HG02943 (cell line): ENCODE measurements at regions not wholly inside any gene's neighbourhood (a gene's known extent, or its start where the extent isn't known, plus 50 kb on each side); places are given as distances from the start of the nearest gene placed in this dataset.
"Not testable (repeated sequence)": the region's sequence is repeated elsewhere in the genome, so short reads cannot be mapped to it uniquely, and the experiment has no call there.

Experiments
- ATAC-seq: cut with Tn5 transposase; IDR thresholded peaks from one replicate; pipeline ENCODE4 v1.9.1; 2021; ENCODE audit warnings: mild to moderate bottlenecking, low read depth, moderate library complexity; ENCODE audit not compliant: unreplicated experiment

- not testable (repeated sequence) for ATAC-seq
These were observed 135.2 kb downstream of the FAM72B start for GRCh38 chr1:121048769-121049443.

GRCh38 chr1:121050097-121050496, 134.0 kb downstream of the FAM72B start:
- ATAC-seq: not testable (repeated sequence)

GRCh38 chr1:121051161-121051790, 132.9 kb downstream of the FAM72B start:
- ATAC-seq: not testable (repeated sequence)

GRCh38 chr1:121052081-121052660, 132.0 kb downstream of the FAM72B start:
- ATAC-seq: not testable (repeated sequence)

GRCh38 chr1:121054928-121055327, 129.2 kb downstream of the FAM72B start:
- ATAC-seq: not testable (repeated sequence)

- ATAC-seq: not testable (repeated sequence)
These were observed 117.2 kb downstream of the FAM72B start for GRCh38 chr1:121066925-121067324.

GRCh38 chr1:121068738-121069499, 115.2 kb downstream of the FAM72B start:
- not testable (repeated sequence) for ATAC-seq

- ATAC-seq: not testable (repeated sequence)
These were observed 110.3 kb downstream of the FAM72B start for GRCh38 chr1:121073852-121074251.

- not testable (repeated sequence) for ATAC-seq
These were observed 108.8 kb downstream of the FAM72B start for GRCh38 chr1:121075254-121075805.

GRCh38 chr1:121076674-121077073, 107.5 kb downstream of the FAM72B start:
- ATAC-seq: not testable (repeated sequence)

- not testable (repeated sequence) for ATAC-seq
These were observed 104.5 kb downstream of the FAM72B start for GRCh38 chr1:121079655-121080054.

- not testable (repeated sequence) for ATAC-seq
These were observed 103.8 kb downstream of the FAM72B start for GRCh38 chr1:121080197-121080903.

- ATAC-seq: not testable (repeated sequence)
These were observed 103.3 kb downstream of the FAM72B start for GRCh38 chr1:121080904-121081264.

GRCh38 chr1:121081625-121082199, 102.4 kb downstream of the FAM72B start:
- ATAC-seq: not testable (repeated sequence)

GRCh38 chr1:121082995-121083394, 101.1 kb downstream of the FAM72B start:
- ATAC-seq: not testable (repeated sequence)

GRCh38 chr1:121086249-121086648, 97.9 kb downstream of the FAM72B start:
- ATAC-seq: not testable (repeated sequence)

GRCh38 chr1:121087221-121087620, 96.9 kb downstream of the FAM72B start:
- ATAC-seq: not testable (repeated sequence)

GRCh38 chr1:121088568-121088967, 95.6 kb downstream of the FAM72B start:
- ATAC-seq: not testable (repeated sequence)

GRCh38 chr1:121092329-121092968, 91.7 kb downstream of the FAM72B start:
- ATAC-seq: not testable (repeated sequence)
